OCI-M2 (cell line): ENCODE measurements at regions not wholly inside any gene's neighbourhood (a gene's known extent, or its start where the extent isn't known, plus 50 kb on each side); places are given as distances from the start of the nearest gene placed in this dataset.

Source experiments
- DNase-seq: peaks from one replicate; lab custom pipeline; 2025; ENCODE audit not compliant: unreplicated experiment; lab: John Stamatoyannopoulos, UW

DNA sequence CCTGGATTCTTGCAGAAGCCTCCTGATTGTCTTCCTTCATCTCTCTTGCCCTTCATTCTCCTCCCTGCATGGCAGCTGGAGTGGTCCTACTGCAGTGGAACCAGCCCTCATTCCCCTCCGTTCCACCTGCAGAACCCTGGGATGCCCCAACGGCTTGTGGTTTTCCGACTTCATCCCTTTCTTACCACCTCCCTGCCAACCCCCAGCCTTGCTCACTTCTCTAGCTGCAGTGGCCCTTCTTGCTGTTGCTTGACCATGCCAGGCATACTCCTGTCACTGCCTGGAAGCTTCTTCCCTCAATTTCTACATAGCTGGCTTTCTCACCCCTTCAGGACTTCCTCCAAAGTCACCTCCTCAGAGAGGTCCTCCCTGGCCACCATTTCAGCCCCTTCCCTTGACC, 123.3 kb downstream of the BEGAIN start:
- no peak for DNase-seq

DNA sequence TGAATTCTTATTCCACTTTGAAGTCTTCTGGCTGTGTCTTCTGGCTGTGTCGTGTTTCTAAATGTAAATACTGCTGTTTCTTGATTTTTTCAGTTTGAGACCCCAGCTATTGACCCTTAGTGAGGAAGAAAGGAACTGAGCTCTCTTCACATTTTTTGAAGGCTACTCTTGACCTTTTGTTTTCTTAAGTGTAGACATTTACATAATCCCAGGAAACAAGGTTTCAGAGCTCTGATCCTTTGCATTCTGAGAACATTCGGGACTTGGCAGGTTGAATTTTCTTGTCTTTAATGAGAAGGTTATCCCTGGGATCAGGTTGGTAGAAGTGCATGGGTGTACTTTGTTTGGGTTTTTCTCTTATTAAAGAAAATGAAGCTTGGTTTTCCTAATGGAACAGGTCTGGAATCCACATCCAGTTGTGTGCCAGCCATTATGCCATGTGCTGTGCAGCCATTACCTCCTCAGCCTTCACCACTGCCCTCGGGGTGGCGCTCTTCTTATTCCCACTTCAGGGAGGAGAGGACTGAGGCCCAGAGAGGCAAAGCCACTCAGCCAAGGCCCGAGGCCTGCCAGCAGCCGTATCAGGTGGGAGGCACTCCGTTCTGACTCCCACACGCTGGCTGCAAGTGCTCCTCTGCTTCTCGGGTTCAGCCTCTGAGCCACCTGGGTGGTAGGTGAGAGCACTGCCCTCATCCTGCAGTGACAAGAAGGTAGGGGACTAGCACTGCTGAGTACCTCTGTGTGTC, 120.9 kb downstream of the BEGAIN start:
- DNase-seq, result no peak

DNA sequence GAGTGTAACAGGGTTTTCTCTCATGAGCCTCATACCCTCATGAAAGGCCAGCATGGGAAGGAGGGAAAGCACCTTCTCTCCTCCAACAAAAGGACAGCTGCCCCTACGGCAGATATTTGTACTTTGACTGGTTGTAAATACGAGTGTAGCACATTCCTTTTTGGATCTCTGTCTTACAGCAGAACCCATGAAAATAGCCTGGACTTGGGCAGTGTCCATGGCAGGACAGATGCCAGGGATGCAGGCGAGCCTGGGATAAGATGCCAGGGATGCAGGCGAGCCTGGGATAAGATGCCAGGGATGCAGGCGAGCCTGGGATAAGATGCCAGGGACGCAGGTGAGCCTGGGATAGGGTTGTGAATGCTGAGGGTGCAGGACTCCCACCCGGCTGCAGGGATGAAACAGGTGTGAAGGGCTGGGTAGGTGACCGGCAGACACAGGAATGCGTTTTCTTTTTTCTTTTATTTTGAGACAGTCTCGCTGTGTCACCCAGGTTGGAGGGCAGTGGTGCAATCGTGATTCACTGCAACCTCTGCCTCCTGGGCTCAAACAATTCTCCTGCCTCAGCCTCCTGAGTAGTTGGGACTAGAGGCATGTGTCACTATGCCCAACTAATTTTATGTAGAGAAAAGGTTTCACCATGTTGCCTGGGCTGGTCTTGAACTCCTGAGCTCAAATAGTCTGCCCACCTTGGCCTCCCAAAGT, 120.0 kb downstream of the BEGAIN start:
- DNase-seq, result no peak

DNA sequence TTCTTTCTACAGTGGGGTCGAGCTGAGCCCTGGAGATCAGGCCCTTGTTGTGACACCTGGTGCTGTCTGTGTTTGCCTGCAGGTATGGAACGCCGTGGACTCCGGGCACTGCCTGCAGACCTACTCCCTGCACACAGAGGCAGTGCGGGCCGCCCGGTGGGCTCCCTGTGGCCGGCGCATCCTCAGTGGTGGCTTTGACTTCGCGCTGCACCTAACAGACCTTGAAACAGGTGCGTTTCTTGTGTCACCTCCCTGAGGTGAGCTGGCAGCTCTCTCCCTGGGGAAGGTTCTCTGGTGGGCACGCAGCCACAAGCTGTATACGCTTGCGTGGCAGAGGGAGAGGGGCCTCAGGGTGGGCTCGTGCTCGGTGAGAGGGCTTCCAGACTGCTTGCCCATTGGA, 119.3 kb downstream of the BEGAIN start:
- DNase-seq, result no peak

DNA sequence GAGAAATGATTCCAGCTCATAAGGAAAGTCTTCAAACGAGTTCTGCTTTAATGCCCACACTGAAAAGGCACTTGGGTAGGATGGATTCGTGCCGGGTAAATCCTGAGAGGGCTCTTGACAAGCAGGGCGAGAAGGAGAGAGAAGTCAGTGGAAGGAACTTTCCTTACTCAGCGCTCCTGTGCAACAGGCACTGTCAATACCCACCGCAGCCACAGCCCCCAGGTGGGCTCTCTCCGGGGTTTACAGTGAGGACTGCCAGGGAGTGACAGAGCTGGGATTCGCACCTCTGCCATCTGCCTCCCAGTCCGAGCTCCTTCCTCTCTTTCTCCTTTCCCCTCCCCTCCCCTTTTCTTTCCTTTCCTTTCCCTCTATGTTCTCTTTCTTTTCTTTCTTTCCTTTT, 118.7 kb downstream of the BEGAIN start:
- DNase-seq, result no peak

DNA sequence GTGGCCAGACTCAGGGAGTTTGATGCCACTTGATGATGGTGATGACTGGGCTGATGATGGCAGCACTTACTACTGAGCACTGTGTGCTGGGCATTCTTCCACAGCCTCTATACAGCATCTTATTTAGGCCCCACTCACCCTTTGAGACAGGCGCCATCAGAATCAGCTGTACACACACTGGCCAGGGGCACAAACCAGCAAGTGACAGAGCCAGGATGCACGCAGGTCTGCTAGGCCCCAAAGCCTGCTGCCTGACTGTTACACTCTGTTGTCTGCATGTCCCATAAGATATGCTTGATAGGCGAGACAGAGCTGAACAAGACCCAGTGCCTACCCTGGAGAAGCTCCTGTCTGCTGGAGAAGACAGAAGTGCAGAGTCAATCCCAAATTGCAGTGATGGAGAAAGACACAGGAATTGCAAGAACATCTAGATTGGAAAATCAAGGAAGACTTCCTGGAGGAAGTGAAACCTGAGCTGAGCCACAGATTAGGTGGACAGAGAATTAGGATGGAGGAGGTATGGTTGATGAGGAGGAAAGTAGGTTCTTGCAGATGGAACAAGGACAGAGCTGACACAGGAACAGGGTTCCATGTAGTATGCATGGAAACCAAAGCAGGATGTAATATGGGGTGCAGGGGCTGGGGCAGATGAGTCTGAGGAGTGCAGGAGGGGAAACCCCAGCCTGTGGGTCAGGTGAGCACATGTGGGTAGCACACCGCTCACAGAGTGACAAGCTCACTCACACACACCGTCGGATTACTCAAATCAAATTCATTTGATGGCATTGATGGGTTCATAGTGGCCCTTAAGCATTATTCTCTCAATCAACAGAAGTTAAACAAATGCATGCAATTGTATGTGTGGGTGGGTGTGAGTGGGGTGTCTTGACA, 117.3 kb downstream of the BEGAIN start:
- DNase-seq, result no peak

DNA sequence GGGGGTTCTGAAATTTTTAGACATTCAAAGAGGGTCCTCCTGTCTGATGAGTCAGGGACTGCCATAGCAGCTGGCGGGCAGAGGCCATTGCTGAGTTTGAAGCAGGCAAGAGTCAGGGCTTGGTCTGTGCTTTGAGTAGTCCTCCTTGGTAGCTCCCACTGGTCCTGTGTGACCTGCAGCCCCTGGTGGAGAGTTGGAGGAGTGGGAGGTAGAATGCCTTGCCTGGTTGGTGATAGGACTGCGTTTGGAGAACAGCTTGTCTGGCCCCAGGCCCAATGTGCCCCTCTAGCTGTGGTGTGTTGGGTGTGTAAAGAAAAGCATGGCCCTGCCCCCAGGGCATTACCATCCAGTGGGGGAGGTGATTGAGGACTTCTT, 116.7 kb downstream of the BEGAIN start:
- DNase-seq, result no peak

DNA sequence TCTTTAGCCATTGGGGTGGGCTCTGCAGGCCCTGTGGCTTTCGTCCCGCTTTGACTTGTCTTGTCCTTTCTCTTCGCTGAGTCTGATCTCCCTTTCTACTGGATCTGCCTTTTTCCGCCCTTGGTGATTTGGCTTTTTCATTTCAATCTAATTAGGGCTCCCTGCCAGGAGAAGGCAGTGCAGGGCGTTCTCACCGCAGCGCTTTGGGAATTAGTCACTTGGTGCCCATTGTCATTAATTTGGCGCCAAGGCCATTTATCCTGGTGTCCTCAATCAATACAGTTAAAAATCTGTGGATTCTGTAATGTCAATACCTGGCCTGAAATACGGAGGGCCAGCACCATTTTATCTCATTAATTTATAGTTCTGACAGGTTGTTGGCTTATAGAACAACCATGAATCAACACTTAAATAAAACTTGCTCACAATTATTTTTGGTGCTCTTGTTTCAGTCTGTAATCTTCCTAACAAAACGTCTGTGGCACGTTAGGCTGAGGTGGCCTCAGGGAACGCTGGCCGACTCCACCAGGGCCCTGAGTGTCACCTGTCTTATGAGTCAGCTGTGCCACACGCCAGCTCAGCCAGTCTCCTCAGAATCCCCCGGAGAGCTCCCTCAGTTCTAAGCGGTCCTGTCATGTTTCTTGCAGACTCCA, 115.7 kb downstream of the BEGAIN start:
- no peak for DNase-seq

DNA sequence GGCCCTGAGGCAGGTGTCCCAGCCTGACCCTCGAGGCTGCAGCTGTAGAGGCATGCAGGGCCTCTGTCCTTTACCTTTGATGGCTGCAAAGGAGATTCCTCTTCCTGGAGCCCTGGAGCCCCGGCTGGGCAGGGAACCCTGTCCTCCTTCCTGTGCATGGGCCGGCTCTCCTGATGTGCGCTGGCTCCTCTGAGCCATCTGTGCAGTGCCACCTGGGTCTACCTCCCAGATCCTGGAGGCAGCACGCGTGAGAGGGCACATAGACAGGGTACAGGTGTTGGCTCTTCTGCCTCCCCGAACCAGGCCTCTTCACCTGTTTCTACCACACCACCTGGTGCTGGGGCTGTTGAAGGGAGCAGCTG, 115.1 kb downstream of the BEGAIN start:
- DNase-seq, result no peak

DNA sequence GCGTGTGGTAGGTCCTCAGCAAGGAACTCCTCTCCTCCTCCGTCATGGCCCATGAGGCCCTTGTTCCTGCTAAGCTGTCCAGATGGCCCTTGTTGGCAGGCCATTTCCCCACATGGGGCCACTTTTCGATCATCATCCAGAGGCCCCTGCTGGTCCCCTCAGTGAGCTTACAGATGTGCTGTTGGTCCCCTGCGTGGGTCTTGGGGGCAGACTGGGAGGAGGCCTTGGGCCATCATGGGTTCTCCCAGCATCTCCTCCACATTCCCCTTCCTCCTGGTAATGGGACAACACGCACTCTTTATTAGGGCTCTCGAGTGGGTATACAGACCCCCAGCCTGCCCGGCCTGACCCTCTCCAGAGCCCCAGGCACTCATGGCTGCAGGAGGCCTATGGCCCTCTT, 114.7 kb downstream of the BEGAIN start:
- DNase-seq, result no peak

DNA sequence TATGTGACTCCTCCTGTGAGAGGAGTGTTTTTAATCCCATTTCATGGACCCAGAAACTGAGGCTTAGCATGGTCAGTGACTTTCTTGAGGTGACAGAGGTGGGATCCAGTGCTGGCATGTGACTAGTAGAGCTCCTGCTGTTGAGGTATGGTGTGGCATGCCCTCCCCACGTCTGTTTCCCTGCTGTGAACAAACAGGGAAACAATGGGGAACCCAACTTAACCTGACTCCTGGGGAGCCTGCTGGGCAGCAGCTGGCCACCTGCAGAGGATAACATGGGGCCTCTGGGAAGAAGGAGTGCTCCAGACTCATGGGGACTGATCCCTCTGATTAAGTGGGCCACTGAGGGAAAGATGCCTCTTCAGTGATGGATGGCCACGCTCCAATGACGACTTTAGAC, 114.0 kb downstream of the BEGAIN start:
- DNase-seq, result no peak

DNA sequence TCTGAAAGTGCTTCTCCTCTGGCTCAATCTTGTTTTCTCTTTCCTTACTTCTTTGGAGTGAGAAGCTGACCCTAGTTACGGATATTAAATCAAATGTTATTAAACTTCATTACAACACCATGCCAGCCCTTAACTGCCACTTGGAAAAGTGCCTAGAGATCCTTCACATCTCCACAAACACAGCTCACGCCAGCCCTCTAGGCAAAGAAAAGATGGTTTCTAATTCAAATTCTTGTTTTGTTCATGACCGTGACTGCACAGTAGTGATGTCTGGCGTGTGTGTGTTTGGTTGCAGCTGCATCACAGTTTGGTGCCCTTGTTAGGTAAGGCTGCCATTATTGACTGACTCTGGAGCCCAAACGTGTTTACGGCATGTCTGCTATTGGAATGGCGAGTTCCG, 113.0 kb downstream of the BEGAIN start:
- DNase-seq, result no peak

DNA sequence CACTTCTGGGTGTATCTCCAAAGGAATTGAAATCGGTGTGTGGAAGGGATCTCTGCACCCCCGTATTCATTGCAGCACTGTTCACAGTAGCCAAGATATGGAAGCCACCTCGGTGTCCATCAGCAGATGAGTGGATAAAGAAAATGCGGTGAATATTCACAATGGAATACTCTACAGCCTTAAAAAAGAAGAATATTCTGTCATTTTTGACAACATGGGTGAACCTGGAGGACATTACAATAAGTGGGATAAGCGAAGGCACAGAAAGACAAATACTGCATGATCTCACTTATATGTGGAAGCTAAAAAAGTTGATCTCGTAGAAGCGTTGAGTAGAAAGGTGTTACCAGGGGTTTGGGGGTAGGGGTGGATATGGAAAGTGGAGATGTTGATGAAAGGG, 111.9 kb downstream of the BEGAIN start:
- no peak for DNase-seq

DNA sequence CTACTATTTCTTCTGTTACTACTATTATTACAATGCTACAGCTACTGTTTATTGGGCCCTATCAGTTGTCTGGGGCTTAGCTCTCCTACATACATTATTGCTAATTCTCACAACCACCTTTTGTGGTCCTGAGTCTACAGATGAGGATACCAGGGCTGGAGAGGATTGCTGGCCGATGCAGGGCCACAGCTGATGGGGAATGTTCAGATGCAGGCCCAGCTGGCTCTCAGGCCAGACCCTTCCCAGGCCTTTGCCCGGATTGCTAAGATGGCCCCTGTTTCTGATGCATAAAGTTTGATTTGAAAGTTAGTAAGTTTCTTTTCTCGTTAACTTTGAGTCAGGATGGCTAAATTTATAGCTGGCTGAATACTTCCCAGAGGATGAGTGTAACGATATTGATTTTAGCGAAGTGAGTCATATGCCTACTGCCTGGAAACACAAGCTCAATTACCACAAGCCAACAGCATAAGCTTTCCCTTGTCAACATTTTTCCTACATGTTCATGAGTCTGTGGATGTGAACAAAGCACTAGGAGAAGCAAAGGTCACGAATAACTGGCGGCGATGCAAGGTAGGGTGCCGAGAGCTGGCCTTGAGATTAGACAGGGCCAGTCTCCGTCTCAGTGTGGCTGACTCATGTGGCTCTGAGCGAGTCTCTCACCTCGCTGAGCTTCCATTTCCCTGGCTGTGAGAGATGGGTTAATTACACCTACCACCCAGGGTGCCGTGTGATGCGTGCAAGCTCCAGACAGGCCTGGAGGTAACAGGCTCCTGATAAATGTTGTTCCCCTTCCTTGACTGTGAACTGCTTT, 111.0 kb downstream of the BEGAIN start:
- no peak for DNase-seq

DNA sequence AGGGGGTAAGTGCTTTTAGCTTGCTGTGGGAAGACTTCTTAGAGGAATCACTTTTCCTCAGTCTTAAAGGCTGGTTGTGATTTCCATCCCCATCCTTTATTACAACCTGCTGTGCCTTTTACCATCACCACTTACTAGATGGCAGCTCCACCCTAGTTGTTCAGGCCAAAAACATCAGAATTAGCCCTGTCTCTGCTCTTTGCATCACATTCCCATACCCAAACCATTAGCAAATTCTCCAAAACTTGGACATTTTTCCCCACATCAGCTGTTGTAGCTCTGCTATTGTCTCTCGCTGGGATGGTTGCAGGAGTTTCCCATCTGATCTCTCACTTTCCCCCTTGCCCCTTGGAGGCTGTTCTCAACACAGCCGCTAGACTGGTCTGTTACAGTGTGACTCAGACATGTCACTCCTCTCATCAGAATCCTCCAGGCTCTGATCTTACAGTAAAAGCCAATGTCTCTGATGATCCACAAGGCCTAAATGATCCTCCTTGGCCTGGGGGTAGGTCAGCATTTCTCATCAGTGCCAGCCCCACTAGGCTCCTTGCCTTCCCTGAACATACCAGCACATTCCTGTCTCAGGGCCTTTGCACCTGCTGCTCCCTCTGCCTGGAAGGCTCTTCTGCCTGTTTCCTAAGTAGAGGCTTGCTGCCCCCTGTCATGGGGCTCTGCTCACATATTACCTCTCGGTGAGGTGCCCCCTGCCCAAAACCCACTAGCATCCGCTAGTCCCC, 102.5 kb downstream of the BEGAIN start:
- DNase-seq, result no peak

DNA sequence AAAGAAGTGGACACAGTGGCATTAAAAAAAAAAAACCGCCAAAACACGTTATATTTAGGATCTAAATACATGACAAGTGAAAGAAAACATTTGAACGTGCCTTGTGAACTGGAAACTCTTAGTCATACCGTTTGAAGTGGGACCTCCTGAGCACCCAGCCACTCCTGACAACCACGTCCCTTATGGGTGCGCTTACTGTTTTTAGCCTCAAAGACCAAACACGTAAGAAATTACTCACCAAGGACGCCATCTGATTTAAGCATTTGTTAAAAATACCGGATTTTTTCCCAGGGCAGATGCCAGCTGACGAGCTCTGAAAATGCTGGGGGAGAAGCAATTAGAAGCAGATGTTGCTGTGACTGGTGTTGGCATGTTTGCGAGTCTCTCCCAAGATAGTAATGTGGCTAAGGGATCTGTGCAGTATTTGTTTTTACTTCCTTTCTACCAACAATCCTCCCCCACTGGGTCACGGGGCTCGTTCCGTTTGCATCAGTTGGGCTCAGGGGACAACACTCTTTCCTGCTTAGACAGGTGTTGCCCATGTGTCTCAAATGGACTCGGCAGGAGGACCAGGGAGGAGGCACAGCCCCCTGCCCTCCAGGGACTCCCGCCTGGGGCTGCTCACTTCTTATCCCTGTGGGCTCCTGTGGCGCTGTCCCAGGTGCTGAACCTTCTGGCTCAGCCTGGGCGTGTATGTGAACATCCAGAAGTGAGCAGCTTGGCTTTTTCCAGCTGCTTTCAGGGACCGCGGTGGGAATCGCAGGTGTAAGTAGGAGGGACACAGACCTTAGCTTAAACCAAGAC, 101.0 kb downstream of the BEGAIN start:
- DNase-seq, result peak; percentile 38
